Testis (tissue), 2 donors: ENCODE measurements at regions not wholly inside any gene's neighbourhood (a gene's known extent, or its start where the extent isn't known, plus 50 kb on each side); places are given as distances from the start of the nearest gene placed in this dataset.

Experiments used
- CTCF ChIP-seq, 3 experiments: fragments of 450-650 bp in 2 of 3; fragments of 200-600 bp in 1 of 3; sonication (generic) in 1 of 3; IDR thresholded peaks; one replicate each; pipeline ENCODE4 v1.5.1; 2016 to 2019; ENCODE audit warnings: antibody characterized with exemption in 3 of 3, mild to moderate bottlenecking in 2 of 3, moderate library complexity in 1 of 3
- POLR2A ChIP-seq: fragments of 450-650 bp; IDR thresholded peaks from one replicate; pipeline ENCODE4 v1.6.1; 2017; ENCODE audit warnings: antibody characterized with exemption, mild to moderate bottlenecking, moderate library complexity

GRCh38 chr9:88892724-88893123, 98.5 kb upstream of the S1PR3 start:
- TF ChIP-seq CTCF (IDR thresholded peaks at IDR 0.05): no peak
- no peak for TF ChIP-seq POLR2A
